NCI-H1417 treated with DMSO at 0.1 percent for 48 hours (cell line): ENCODE measurements at regions not wholly inside any gene's neighbourhood (a gene's known extent, or its start where the extent isn't known, plus 50 kb on each side); places are given as distances from the start of the nearest gene placed in this dataset.

Experiments used
- DNase-seq: peaks from one replicate; lab custom pipeline; 2025; lab: John Stamatoyannopoulos, UW

DNA sequence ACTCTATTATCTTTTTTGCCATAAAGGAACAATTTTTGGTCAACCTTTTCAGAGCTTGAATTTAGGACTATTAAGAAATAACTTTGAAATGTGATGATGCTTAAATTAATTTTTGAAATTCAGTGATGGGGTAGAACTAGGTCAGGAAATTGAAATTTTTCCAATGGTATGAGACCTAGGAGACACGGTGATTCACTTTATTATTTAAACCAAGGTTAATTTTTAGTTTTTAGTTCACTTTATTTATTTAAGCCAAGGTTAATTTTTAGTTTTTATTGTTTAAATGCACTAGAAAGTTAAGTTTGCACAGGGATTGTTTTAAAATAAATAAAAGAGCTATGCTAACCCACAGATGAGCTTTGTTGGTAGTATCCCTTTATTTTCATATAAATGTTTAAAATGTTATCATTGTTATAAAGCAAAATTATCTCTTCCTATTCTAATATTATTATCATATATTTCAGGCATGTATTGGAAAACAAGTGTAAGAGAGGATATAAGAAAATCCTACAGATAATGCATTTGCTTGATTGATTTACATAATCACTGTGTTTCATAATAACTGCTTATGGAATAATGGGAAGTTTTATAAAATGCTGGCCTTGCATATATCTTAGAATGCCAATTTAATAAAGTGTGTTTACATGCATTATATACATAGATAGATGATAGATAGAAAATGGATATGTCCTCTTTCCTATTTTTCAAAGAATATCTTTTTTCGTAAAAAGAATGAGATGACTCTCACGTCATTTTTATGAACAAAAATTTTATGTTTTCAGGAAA is 163.6 kb downstream of the HGF start:
- no peak for DNase-seq

DNA sequence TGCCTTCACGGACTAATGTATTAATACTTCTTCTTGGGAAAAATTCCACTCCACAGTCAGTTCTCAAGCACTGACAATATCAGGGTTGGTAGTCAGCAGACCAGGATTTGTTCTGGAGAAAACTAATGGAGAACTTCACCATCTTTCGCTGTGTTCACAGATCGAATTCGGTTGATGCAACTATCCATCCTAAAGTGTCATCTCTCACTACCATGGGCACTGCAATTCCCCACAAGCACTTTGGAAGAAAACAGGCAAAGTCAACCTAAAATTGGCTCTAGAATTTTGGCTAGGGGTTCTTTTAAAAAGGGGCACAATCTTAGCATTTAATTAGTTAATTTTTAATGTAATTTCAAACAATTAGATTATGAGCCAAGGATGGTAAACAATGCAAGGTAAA is 164.4 kb downstream of the HGF start:
- DNase-seq = no peak

- DNase-seq = no peak
These were observed 165.1 kb downstream of the HGF start for GRCh38 chr7:81604808-81605174.

GRCh38 chr7:81604075-81604807 is 165.6 kb downstream of the HGF start:
- no peak for DNase-seq

DNA sequence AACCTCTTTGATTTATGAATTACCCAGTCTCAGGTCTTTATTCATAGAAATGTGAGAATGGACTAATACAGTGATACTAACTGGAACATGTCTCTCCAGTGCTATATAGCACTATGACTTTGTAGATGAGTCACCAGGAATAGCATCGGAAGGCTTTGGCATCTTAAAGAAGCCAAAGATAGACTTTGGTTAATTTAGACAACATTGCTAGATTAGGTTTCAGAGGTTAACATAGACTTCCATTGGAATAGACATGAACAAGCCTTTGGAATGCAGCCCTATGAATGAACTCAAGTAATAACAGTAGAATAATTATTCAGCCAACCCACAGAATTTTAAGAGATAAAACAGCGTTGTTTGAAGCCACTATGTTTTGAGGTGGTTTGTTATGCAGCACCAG is 169.2 kb downstream of the HGF start:
- DNase-seq = no peak

GRCh38 chr7:81598951-81599350 is 170.9 kb downstream of the HGF start:
- DNase-seq = no peak

DNA sequence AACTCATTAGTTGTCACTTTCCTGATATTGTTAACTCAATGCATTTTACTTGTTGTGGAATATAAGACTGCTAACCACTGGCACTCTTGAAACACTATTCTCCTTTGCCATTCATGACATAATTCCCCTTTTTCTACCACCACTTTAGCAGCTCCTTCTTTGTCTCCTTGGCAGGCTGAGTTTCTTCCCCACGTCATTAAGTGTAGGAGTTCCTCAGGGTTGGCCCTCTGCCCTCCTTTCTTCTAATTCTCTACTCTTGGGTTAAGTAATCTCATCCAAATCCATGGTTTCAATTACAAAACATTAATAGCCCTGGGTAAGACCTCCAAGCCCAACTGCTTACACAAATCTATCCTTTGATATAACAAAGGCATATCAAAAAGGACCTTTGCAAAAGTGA is 175.1 kb downstream of the HGF start:
- no peak for DNase-seq

GRCh38 chr7:81590131-81590530 is 179.7 kb downstream of the HGF start:
- DNase-seq = no peak

- DNase-seq = no peak
These were observed 185.2 kb downstream of the HGF start for GRCh38 chr7:81584667-81585066.

GRCh38 chr7:81583882-81584533 is 185.8 kb downstream of the HGF start:
- DNase-seq = no peak

DNA sequence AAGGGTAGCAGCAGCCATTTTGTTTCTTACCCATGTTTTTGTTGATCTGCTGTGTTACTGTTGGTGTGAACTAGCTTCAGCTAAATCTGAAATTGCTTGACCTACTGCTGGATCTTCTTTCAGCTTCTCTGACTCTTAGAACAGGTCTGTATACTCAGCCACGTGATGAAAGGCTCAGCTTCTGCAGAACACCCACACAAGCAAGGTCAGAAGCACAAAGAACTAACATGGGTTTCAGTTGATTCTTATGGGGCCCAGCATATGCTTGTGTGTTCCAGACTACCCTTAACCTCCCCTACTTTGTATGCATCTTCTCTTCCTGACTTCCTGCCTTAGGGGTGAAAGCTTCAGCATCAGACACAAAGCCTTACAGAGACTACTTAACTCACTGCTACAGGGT is 186.8 kb downstream of the HGF start:
- DNase-seq = no peak

DNA sequence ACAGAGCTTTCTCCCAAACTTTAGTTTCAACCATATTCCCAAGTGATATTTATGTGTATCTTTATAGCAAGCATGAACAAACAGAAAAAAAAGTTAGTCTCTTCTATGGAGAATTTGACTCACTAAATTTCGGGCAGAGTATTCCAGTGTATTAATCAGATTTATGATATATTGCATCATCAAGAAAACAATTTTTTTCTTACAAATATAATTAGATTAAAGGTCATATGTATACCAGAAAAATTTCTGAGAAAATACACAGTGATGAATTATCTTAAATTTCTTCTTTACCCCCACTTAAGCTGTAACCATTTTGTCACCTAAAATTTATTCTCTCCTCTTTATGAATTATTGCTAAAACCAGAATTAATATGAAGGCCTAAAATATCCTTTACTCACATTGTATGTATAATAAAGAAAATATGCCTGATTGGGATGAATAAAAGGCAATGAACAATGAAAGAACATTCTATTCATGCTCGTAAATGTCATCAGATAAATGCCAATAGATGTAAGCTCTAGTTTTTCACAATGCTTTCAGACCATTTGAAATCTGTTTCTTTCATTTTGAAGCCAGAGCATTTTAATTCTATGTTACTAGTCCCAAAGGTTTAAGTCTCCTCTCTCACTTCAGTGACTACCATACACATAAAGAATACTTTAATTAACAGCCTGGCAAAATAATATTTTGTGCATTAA is 192.1 kb downstream of the HGF start:
- DNase-seq = no peak

DNA sequence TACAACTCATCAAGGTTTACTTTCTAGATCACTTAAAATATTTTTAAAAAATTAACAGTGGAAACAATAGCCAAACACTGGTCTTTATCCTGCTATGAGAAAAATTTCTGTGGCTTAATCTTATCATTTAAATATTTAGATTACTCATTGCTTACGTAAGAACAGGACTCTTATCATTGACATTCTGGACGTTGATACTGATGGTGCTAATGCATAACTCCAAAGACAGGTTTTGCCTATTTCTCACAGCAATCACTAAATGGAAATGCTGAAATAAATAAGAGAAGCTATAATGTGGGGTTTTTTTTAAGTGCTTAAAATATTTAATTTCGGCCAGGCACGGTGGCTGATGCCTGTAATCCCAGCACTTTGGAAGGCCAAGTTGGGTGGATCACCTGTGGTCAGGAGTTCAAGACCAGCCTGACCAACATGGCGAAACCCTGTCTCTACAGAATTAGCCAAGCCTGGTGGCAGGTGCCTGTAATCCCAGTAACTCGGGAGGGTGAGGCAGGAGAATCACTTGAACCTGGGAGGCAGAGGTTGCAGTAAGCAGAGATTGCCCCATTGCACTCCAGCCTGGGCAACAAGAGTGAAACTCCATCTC is 195.0 kb downstream of the HGF start:
- DNase-seq = no peak

DNA sequence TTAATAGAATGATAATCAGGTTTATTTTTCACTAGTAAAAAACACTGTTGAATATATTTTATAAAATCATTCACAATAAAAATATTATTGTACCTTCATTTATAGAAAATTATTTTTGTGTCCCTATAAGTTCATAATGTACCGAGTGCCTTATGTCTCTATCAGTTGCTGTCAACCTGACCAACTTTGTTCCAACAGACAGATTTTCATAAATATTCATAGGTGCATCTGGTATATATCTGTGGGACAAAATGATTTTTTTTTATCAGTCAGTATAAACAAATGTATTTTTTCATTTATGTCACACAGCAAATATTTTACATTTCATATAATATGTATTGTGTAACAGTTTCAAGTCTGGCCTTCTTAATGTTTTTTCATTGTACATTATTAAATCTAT is 195.9 kb downstream of the HGF start:
- no peak for DNase-seq

GRCh38 chr7:81573128-81573527 is 196.7 kb downstream of the HGF start:
- DNase-seq = no peak

DNA sequence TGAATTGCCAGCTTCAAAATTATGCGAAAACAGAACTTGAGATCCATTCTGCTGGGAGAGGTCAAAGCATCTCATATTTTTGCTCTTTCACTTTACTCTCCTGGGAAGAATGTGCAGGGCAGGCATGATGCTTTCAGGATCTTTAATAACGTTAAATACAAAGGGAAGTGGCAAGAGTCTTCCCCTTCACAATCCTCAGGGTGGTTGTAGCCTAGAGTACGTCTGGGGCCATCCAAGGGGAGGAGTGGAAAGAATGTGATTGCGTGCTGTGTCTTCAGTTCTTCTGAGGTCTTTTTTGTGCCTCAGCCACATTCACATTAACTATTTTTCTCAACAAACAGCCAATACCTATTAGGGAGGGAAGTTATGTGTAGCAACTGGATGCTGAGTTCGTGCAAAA is 207.3 kb downstream of the HGF start:
- DNase-seq = no peak

GRCh38 chr7:81560708-81561107 is 209.1 kb downstream of the HGF start:
- DNase-seq = no peak

DNA sequence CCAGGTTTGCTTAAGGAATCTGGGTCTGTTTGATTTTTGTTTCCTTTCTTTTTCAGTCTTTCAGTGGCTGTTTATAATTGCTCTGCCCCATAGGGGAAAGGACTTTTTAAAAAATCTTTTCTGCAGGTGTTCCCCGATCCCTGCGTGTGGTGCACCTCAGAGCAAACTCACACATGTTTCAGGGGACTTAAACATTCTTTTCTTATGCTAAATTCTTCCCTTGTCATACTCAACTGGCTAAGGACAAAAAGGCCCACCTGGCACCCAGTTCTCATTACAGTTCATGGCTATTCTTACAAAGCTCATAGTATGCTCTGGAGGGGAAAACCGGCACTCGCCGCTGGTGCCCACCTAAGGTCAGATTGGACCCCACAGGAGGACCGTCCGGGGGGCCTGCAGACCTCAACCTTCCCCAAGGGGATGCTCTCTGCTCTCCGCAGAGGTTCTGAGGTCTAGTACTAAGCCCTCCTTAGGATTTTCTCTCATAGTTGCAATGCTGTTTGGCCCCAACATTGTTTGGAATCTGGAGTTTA is 220.3 kb downstream of the HGF start:
- DNase-seq = no peak

GRCh38 chr7:81534996-81535395 is 234.9 kb downstream of the HGF start:
- DNase-seq = no peak

GRCh38 chr7:81534446-81534845 is 235.4 kb downstream of the HGF start:
- no peak for DNase-seq

DNA sequence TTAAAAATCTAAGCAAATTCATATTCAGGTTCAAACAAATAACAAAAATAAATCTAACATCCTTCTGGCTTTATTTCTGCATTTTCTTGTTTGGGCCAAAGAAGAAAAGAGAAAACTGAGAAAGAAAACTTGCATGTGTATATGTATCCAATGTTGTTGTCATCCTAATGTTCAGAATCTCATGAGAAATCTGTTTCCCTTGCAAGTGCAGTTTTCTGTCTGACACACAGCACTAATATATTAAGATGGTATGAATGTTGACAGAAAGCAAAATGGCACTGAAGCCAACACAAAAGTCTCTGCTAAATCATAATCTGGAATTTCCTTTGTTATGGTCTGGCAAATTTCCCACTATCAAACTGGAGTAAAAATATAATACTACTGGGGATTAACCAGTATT is 235.9 kb downstream of the HGF start:
- DNase-seq = no peak

- no peak for DNase-seq
These were observed 236.4 kb downstream of the HGF start for GRCh38 chr7:81533426-81533825.
